ENCODE measurements at regions not wholly inside any gene's neighbourhood (a gene's known extent, or its start where the extent isn't known, plus 50 kb on each side); places are given as distances from the start of the nearest gene placed in this dataset.

- DNase-seq: no peak
These were observed 57.8 kb upstream of the ZC3H12C start for GRCh38 chr11:110035357-110035756.

- no peak for DNase-seq
These were observed 55.0 kb upstream of the ZC3H12C start for GRCh38 chr11:110038201-110038600.
